MM.1S (cell line): ENCODE measurements at regions not wholly inside any gene's neighbourhood (a gene's known extent, or its start where the extent isn't known, plus 50 kb on each side); places are given as distances from the start of the nearest gene placed in this dataset.
"Not testable (repeated sequence)": the region's sequence is repeated elsewhere in the genome, so short reads cannot be mapped to it uniquely, and the experiment has no call there.

Experiments
- DNase-seq: peaks from one replicate; pipeline ENCODE4 v3.0.0-alpha.2; 2015
- H2AFZ ChIP-seq: fragments of 300-600 bp; sonication (generic); 2 replicates; pipeline ENCODE4 v1.6.0; 2016; ENCODE audit warnings: antibody characterized with exemption, low read length
- H3F3A ChIP-seq: fragments of 300-600 bp; sonication (generic); 2 replicates; pipeline ENCODE4 v1.6.1; 2016; ENCODE audit warnings: mild to moderate bottlenecking, antibody characterized with exemption, low read length, moderate library complexity, mixed read lengths; ENCODE audit not compliant: insufficient read depth
- H3K27ac ChIP-seq: fragments of 300-600 bp; sonication (generic); 2 replicates; pipeline ENCODE4 v1.5.1; 2016; ENCODE audit warnings: mild to moderate bottlenecking, low read length
- H3K27me3 ChIP-seq: fragments of 300-600 bp; sonication (generic); replicated peaks from 2 replicates; pipeline ENCODE4 v1.6.0; 2016; ENCODE audit warnings: low read length; ENCODE audit not compliant: insufficient read depth
- H3K36me3 ChIP-seq: fragments of 300-600 bp; sonication (generic); replicated peaks from 2 replicates; pipeline ENCODE4 v1.6.1; 2016; ENCODE audit warnings: mild to moderate bottlenecking, low read length, mixed read lengths; ENCODE audit not compliant: insufficient read depth
- H3K4me1 ChIP-seq: fragments of 300-600 bp; sonication (generic); 2 replicates; pipeline ENCODE4 v1.6.1; 2016; ENCODE audit warnings: low read length, mixed read lengths
- H3K4me2 ChIP-seq: fragments of 300-600 bp; sonication (generic); 2 replicates; pipeline ENCODE4 v1.6.0; 2016; ENCODE audit warnings: low read depth, low read length
- H3K4me3 ChIP-seq: fragments of 300-600 bp; sonication (generic); 2 replicates; pipeline ENCODE4 v1.5.1; 2016; ENCODE audit warnings: low read length, mixed read lengths
- H3K79me2 ChIP-seq: fragments of 300-600 bp; sonication (generic); 2 replicates; pipeline ENCODE4 v1.6.1; 2016; ENCODE audit warnings: mixed run types, low read length, mixed read lengths
- H3K9ac ChIP-seq: fragments of 300-600 bp; sonication (generic); 2 replicates; pipeline ENCODE4 v1.6.1; 2016; ENCODE audit warnings: low read length, mixed read lengths
- H3K9me2 ChIP-seq: fragments of 300-600 bp; sonication (generic); replicated peaks from 2 replicates; pipeline ENCODE4 v1.6.1; 2016; ENCODE audit warnings: mild to moderate bottlenecking, low read length, mixed read lengths; ENCODE audit not compliant: insufficient read depth
- H3K9me3 ChIP-seq: fragments of 300-600 bp; sonication (generic); replicated peaks from 2 replicates; pipeline ENCODE4 v1.6.1; 2016; ENCODE audit warnings: mild to moderate bottlenecking, low read length, mixed read lengths; ENCODE audit not compliant: insufficient read depth
- H4K20me1 ChIP-seq: fragments of 300-600 bp; sonication (generic); 2 replicates; pipeline ENCODE4 v1.6.1; 2016; ENCODE audit warnings: mild to moderate bottlenecking, low read length, moderate library complexity, mixed read lengths; ENCODE audit not compliant: insufficient read depth
- CTCF ChIP-seq: fragments of 300-600 bp; sonication (generic); IDR thresholded peaks from 2 replicates; pipeline ENCODE4 v1.5.1; 2016; ENCODE audit warnings: antibody characterized with exemption, low read length, mixed read lengths
- EZH2 ChIP-seq: fragments of 300-600 bp; sonication (generic); optimal IDR thresholded peaks from 2 replicates; pipeline ENCODE3; 2017; ENCODE audit warnings: low read depth, mild to moderate bottlenecking, antibody characterized with exemption, low read length, mixed read lengths
- EZH2phosphoT487 ChIP-seq: fragments of 300-600 bp; sonication (generic); IDR thresholded peaks from 2 replicates; pipeline ENCODE4 v1.6.1; 2018; ENCODE audit warnings: antibody characterized with exemption, low read length

- Histone ChIP-seq H3K27ac (no peak overlapping the region), H3K4me2 (no peak overlapping the region), H3K27me3 (no peaks in the 10 kb centered on the region), H3K36me3 (no peaks in the 10 kb centered on the region), H3K4me3 (no peak overlapping the region), H2AFZ (no peak overlapping the region), H4K20me1 (no peaks in the 10 kb centered on the region), H3K9ac (no peak overlapping the region), H3F3A (no peaks in the 10 kb centered on the region), H3K9me3 (no peaks in the 10 kb centered on the region), H3K9me2 (no peaks in the 10 kb centered on the region), H3K4me1 (no peaks in the 10 kb centered on the region), H3K79me2 (no peaks in the 10 kb centered on the region)
- TF ChIP-seq CTCF (no peak), EZH2 (no peak), EZH2phosphoT487 (no peak)
- DNase-seq = no peak
Measured at GRCh38 chr1:58057826-58058225, 488.7 kb downstream of the OMA1 start.

- not testable (repeated sequence) for H2AFZ ChIP-seq, DNase-seq, H3K4me1 ChIP-seq, H4K20me1 ChIP-seq, H3K79me2 ChIP-seq, H3K4me2 ChIP-seq, H3K27ac ChIP-seq, H3K9ac ChIP-seq, H3K36me3 ChIP-seq, H3F3A ChIP-seq, H3K4me3 ChIP-seq, H3K9me2 ChIP-seq, H3K9me3 ChIP-seq, H3K27me3 ChIP-seq
Measured at GRCh38 chr1:58051187-58051586, 495.3 kb downstream of the OMA1 start.

- Histone ChIP-seq H3K27ac (no peak overlapping the region), H4K20me1 (no peaks in the 10 kb centered on the region), H3K4me3 (no peak overlapping the region), H3K27me3 (no peaks in the 10 kb centered on the region), H3K9me2 (no peaks in the 10 kb centered on the region), H3K36me3 (no peaks in the 10 kb centered on the region), H3K79me2 (no peaks in the 10 kb centered on the region), H2AFZ (no peak overlapping the region), H3K9ac (no peak overlapping the region), H3K9me3 (no peaks in the 10 kb centered on the region), H3K4me2 (no peak overlapping the region), H3F3A (no peaks in the 10 kb centered on the region), H3K4me1 (no peaks in the 10 kb centered on the region)
- DNase-seq = peak; percentile 14
- TF ChIP-seq EZH2phosphoT487 = no peak
- peak; percentile 82 for TF ChIP-seq CTCF
Measured at GRCh38 chr1:58047265-58047858, 499.2 kb downstream of the OMA1 start.

- Histone ChIP-seq H3K9me3 (no peaks in the 10 kb centered on the region), H3K27me3 (no peaks in the 10 kb centered on the region), H3K36me3 (no peaks in the 10 kb centered on the region), H3F3A (no peaks in the 10 kb centered on the region), H3K4me3 (no peak overlapping the region), H4K20me1 (no peaks in the 10 kb centered on the region), H2AFZ (no peak overlapping the region), H3K27ac (no peak overlapping the region), H3K9ac (no peak overlapping the region), H3K4me2 (no peak overlapping the region), H3K9me2 (no peaks in the 10 kb centered on the region), H3K4me1 (no peaks in the 10 kb centered on the region), H3K79me2 (no peaks in the 10 kb centered on the region)
- no peak for DNase-seq
- TF ChIP-seq EZH2phosphoT487 = no peak
- TF ChIP-seq EZH2 = no peak
- no peak for TF ChIP-seq CTCF
Measured at GRCh38 chr1:58045094-58045705, 501.3 kb downstream of the OMA1 start.
